D721Med (cell line): ENCODE measurements at regions not wholly inside any gene's neighbourhood (a gene's known extent, or its start where the extent isn't known, plus 50 kb on each side); places are given as distances from the start of the nearest gene placed in this dataset.

Experiments used
- DNase-seq: peaks from one replicate; pipeline ENCODE4 v3.0.0; 2011; ENCODE audit warnings: low spot score; ENCODE audit not compliant: insufficient read length
- FAIRE-seq: peaks from 2 replicates; lab custom pipeline; 2011; peaks lifted over from hg19 to GRCh38; lab: Jason Lieb, UNC
- CTCF ChIP-seq: IDR thresholded peaks from 2 replicates; pipeline ENCODE4 v1.5.1; 2012; ENCODE audit warnings: mild to moderate bottlenecking, control low read depth; ENCODE audit not compliant: insufficient read depth; ENCODE audit errors: missing control alignments

DNA sequence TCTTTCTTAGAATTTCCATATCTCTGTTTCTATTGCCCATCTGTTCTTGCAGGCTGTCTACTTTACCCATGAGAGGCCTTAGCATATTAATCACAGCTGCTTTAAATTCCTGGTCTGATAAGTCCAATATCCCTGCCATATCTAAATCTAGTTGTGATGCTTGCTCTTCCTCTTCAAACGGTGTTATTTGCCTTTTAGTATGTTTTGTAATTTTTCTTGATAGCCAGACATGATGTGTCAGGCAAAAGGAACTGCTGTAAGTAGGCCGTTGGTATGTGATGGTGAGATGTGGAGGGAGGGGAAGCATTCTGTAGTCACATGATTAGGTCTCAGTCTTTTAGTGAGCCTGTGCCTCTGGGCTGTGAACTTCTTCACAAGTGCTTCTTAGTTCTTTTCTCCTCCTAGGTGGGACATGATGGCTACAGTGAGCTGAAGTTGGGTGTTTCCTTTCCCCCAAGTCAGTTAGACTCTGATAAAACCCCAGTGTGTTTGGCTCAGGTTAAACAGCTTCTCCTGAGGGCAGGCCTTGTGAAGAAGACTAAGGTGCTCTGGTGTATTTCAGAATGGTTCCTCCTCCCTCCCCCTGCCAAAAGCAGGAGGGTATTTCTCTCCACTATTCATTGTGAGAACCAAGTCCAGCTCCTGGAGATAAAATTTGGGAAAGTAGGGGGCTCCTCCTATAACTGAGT, 195.9 kb upstream of the PARP11 start:
- DNase-seq (no peak), FAIRE-seq (no peak)
- TF ChIP-seq CTCF: no peak

- DNase-seq (no peak), FAIRE-seq (no peak)
- no peak for TF ChIP-seq CTCF
Observed at GRCh38 chr12:4064008-4064407, 190.8 kb upstream of the PARP11 start.

DNA sequence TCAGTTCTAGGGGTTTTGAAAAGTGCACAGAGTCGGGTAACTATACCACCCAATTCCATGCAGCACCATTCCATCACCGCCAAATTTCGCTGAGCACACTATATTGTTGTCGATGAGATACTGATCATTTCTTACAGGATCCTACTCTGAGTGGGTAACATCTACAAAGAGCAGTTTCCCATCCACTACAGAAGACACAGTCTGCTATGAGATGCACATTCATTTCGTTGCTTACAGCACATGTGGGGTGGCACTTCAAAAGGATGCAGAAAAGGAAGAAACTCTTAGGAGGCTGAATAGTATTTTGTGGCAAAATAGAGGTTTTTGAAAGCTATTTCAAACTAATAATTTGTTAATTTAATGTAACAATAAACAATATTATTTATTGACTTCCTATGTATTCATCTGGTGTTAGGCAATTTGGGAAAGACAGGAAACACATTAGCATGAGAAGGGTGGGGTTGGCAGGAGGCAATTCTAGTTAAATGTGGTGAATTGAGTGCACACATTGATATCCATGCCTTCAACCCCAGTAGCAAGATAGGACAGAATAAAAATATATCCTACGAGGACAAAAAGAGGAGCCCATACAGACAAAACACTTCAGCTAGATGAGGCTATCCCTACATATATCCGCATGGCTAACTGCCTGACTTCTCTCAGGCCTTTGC, 186.8 kb upstream of the PARP11 start:
- TF ChIP-seq CTCF: no peak
- DNase-seq: no peak
- FAIRE-seq: no peak

GRCh38 chr12:4056910-4057845, 184.0 kb upstream of the PARP11 start:
- TF ChIP-seq CTCF: no peak
- DNase-seq (no peak), FAIRE-seq (no peak)

DNA sequence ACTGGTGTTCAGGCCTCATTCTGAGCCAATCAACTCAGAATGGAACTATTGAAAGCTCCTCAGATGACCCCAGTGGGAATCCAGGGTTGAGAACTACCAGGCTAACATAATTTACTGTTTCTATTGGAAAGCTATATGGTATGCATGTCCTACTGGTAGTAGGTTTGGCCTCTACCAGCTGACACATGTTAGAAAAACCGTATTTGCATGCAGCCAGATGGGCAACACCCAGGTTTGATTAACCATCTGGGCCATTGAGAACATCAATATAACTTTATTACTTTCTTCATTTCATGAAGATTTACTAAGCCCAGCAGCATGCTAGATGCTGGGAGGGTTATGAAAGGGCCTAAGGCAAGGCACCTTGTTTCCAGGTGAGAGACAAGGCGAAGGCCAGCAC, 181.4 kb upstream of the PARP11 start:
- FAIRE-seq: no peak

DNA sequence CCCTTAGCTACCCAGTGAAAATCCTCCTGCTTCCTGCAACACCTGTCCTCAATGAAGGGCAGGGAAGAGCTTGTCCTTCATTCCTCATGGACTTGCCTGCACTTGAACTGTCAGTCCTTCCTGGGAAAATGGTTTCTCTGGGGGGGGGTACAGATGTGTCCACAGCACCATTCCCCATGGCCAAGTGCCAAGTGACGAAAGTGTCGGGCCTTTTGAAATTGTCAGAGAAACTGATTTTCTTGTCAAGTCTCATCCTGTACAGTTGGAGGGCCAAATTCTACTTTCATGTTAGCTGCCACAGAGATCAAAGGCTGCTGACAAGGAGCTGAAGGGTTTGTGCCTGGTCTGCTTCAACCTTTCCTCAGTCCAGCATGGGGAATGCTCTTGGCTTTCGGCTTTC, 179.5 kb upstream of the PARP11 start:
- DNase-seq: no peak
- no peak for TF ChIP-seq CTCF
- FAIRE-seq: no peak

More for the DNA sequence above, 181.4 kb upstream of the PARP11 start:
- no peak for TF ChIP-seq CTCF
- DNase-seq: no peak
